ENCODE measurements at regions not wholly inside any gene's neighbourhood (a gene's known extent, or its start where the extent isn't known, plus 50 kb on each side); places are given as distances from the start of the nearest gene placed in this dataset.
"Not testable (repeated sequence)": the region's sequence is repeated elsewhere in the genome, so short reads cannot be mapped to it uniquely, and the experiment has no call there.

DNA sequence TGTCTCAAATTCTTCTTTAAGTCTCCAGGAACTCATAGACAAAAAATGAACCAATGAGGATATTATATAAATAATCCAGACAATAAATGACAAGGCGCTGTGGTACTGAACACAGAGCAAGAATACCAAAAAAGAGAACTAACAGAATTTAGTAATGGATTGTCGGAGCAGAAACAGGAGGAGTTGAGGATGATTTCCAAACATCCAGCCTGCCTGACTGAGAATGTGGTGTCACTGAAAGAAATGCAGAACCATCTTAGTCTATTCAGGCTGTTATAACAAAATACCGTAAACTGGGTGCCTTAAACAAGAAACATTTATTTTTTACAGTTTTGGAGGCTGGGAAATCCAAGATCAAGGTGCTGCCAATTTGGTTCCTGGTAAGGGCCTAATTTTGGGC, 79.7 kb downstream of the RGS2 start:
- in situ Hi-C loops (cut with MboI; ENCODE audit: low sequenced_read_pairs) = no loop called here
- no peak overlapping the region for H3K4me3 ChIP-seq
- no peaks in the 10 kb centered on the region for H3K36me3 ChIP-seq (replicated peaks)
- no peaks in the 10 kb centered on the region for H3K9me3 ChIP-seq
- no peak for DNase-seq (ENCODE audit: low spot score in 2 of 2)
- H3K27me3 ChIP-seq (ENCODE audit: low read depth) = no peaks in the 10 kb centered on the region
- peaks cover 13% of the 10 kb centered on the region for H3K4me1 ChIP-seq

DNA sequence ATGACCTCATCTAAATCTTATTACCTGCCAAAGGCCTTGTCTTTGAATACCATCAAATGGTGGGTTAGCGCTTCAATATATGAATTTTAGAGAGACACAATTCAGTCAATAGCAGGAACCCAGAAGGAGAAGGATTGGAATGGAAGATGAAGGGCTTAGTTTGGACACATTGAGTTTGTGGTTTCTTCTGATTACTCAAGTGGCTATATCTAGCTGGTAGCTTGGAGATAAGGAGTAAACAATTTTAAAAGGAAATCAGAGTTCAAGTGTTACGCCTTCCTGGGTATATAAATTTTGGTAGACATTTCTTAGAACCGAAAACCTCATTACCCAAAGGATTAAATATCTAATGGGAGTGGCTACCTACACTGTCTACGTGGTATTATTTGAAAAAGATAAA, 80.2 kb downstream of the RGS2 start:
- Histone ChIP-seq H3K4me3 (no peak overlapping the region), H3K36me3 (replicated peaks) (no peaks in the 10 kb centered on the region), H3K4me1 (peaks cover 13% of the 10 kb centered on the region), H3K9me3 (no peaks in the 10 kb centered on the region), H3K27me3 (ENCODE audit: low read depth) (no peaks in the 10 kb centered on the region; the same call in 1 of the 2 replicates)
- DNase-seq (ENCODE audit: low spot score in 2 of 2) = no peak
- in situ Hi-C loops (cut with MboI; ENCODE audit: low sequenced_read_pairs) = no loop called here

DNA sequence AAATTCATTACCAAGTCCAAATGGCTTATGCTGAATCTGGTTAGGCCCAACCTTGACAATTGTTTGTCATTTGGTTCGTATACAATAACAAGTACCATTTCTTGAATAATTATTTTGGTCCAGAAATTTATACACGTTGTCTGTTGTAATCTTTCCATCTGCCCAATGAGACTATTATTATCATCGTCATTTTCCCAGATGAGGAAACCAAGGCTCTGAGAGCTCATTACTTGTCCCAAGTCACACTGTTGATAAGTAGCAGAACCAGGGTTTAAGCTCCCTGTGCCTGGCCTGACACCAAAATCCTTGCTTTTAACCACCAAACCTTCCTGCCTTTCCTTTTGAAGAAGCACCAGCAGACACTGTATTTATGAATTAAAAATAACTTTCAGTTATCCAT, 81.3 kb downstream of the RGS2 start:
- Histone ChIP-seq H3K4me1 (peaks cover 7% of the 10 kb centered on the region), H3K36me3 (replicated peaks) (no peaks in the 10 kb centered on the region), H3K9me3 (no peaks in the 10 kb centered on the region), H3K27me3 (ENCODE audit: low read depth) (no peaks in the 10 kb centered on the region; the same call in 1 of the 2 replicates), H3K4me3 (no peak overlapping the region)
- in situ Hi-C loops (cut with MboI; ENCODE audit: low sequenced_read_pairs) = no loop called here
- no peak for DNase-seq (ENCODE audit: low spot score in 2 of 2)

- no peak for DNase-seq (ENCODE audit: low spot score in 2 of 2)
- no peaks in the 10 kb centered on the region for H3K9me3 ChIP-seq
- H3K27me3 ChIP-seq (ENCODE audit: low read depth) = no peaks in the 10 kb centered on the region; the same call in 1 of the 2 replicates
- H3K4me1 ChIP-seq = peaks cover 1% of the 10 kb centered on the region
- in situ Hi-C loops (cut with MboI; ENCODE audit: low sequenced_read_pairs) = no loop called here
- H3K4me3 ChIP-seq = no peak overlapping the region
- H3K36me3 ChIP-seq (replicated peaks) = no peaks in the 10 kb centered on the region
Measured at GRCh38 chr1:192892934-192893333, 84.1 kb downstream of the RGS2 start.

DNA sequence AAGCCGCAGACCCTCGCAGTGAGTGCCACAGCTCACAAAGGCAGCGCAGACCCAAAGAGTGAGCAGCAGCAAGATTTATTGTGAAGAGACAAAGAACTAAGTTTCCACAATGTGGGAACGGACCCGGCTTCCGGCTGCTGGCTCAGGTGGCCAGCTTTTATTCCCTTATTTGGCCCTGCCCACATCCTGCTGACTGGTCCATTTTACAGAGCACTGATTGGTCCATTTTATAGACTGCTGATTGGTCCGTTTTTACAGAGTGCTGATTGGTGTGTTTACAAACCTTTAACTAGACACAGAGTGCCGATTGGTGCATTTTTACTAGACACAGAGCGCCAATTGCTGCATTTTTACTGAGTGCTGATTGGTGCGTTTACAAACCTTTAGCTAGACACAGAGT, 86.6 kb downstream of the RGS2 start:
- H3K9me3 ChIP-seq; H3K27me3 ChIP-seq (ENCODE audit: low read depth); H3K4me3 ChIP-seq; H3K4me1 ChIP-seq; DNase-seq (ENCODE audit: low spot score in 2 of 2); in situ Hi-C loops (cut with MboI; ENCODE audit: low sequenced_read_pairs); H3K36me3 ChIP-seq (replicated peaks): not testable (repeated sequence)

GRCh38 chr1:192896376-192896775, 87.5 kb downstream of the RGS2 start:
- no peaks in the 10 kb centered on the region; the same call in 1 of the 2 replicates for H3K27me3 ChIP-seq (ENCODE audit: low read depth)
- no peak overlapping the region for H3K4me3 ChIP-seq
- H3K4me1 ChIP-seq = no peaks in the 10 kb centered on the region
- no peaks in the 10 kb centered on the region for H3K36me3 ChIP-seq (replicated peaks)
- in situ Hi-C loops (cut with MboI; ENCODE audit: low sequenced_read_pairs) = no loop called here
- no peak for DNase-seq (ENCODE audit: low spot score in 2 of 2)
- no peaks in the 10 kb centered on the region for H3K9me3 ChIP-seq

GRCh38 chr1:192901500-192901899, 92.7 kb downstream of the RGS2 start:
- Histone ChIP-seq H3K36me3 (replicated peaks) (no peaks in the 10 kb centered on the region), H3K27me3 (ENCODE audit: low read depth) (no peaks in the 10 kb centered on the region), H3K4me3 (no peak overlapping the region), H3K4me1 (no peaks in the 10 kb centered on the region), H3K9me3 (no peaks in the 10 kb centered on the region)
- no peak for DNase-seq (ENCODE audit: low spot score in 2 of 2)
- in situ Hi-C loops (cut with MboI; ENCODE audit: low sequenced_read_pairs) = no loop called here

DNA sequence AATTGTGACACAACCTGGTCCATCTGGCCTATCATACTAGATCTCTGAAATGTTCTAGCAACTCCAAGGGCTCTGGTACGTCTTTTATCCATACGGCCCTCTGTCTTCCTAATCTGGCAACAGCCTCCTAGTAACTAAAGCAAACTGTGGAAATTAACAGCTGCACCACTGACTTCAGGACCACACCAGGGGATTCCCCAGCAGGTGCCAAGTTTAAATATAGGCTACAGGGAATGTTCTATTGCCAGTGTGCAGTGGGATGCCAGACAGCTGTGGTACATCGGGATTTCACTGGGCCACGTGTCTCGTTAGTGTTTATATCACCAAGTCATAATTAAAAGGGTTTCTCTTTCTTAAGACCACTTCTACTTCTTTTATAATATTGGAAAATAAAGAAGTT, 94.3 kb downstream of the RGS2 start:
- Histone ChIP-seq H3K27me3 (ENCODE audit: low read depth) (no peaks in the 10 kb centered on the region), H3K4me3 (no peak overlapping the region), H3K36me3 (replicated peaks) (no peaks in the 10 kb centered on the region), H3K4me1 (no peaks in the 10 kb centered on the region), H3K9me3 (no peaks in the 10 kb centered on the region)
- in situ Hi-C loops (cut with MboI; ENCODE audit: low sequenced_read_pairs) = no loop called here
- no peak for DNase-seq (ENCODE audit: low spot score in 2 of 2)

DNA sequence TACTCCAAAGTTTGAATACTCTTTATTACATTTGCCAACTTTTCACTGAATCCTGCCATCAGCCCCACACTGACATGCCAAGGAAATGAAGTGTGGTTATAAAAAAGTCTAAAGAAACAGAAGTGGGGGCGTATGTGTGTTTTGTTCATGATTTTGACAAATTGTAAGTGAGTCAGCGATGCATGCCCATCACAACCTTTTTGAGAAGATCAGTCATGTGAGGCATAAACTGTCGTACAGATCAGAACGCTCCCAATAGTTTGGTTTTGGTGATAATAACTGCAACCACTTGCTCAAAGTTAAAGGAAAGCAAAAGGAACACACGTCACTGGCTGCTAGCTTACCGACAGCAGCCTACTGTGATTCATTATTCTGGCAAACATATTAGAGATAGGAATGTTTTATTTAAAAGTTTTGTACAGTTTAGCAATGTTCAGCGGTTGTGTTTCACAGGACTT, 95.6 kb downstream of the RGS2 start:
- no peak for DNase-seq (ENCODE audit: low spot score in 2 of 2)
- in situ Hi-C loops (cut with MboI; ENCODE audit: low sequenced_read_pairs) = no loop called here
- H3K4me1 ChIP-seq = no peaks in the 10 kb centered on the region
- no peaks in the 10 kb centered on the region for H3K36me3 ChIP-seq (replicated peaks)
- H3K9me3 ChIP-seq = no peaks in the 10 kb centered on the region
- H3K4me3 ChIP-seq = no peak overlapping the region
- H3K27me3 ChIP-seq (ENCODE audit: low read depth) = no peaks in the 10 kb centered on the region

DNA sequence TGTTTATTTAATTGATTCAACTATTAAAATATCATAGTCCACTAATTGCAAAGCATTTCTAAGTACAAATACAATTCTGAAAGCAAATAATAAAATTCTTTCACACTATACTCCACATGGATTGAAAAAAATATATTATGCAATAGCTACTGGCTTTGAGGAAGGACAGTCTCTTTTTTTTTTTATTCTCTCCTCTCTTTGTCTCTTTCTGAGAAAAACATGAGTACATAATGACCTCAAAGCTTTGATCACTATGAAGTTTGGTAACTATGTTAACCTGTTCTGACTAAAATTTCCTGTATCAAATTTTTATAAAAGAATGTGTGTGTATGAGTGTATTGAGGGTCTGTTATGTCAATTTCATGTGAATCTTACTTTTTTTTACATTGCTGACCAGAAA, 96.2 kb downstream of the RGS2 start:
- no peak for DNase-seq (ENCODE audit: low spot score in 2 of 2)
- Histone ChIP-seq H3K4me1 (no peaks in the 10 kb centered on the region), H3K9me3 (no peaks in the 10 kb centered on the region), H3K27me3 (ENCODE audit: low read depth) (no peaks in the 10 kb centered on the region), H3K36me3 (replicated peaks) (no peaks in the 10 kb centered on the region), H3K4me3 (no peak overlapping the region)
- in situ Hi-C loops (cut with MboI; ENCODE audit: low sequenced_read_pairs) = no loop called here

- no peak for DNase-seq (ENCODE audit: low spot score in 2 of 2)
- no peaks in the 10 kb centered on the region for H3K36me3 ChIP-seq (replicated peaks)
- no peak overlapping the region for H3K4me3 ChIP-seq
- H3K27me3 ChIP-seq (ENCODE audit: low read depth) = no peaks in the 10 kb centered on the region
- H3K9me3 ChIP-seq = no peaks in the 10 kb centered on the region
- in situ Hi-C loops (cut with MboI; ENCODE audit: low sequenced_read_pairs) = no loop called here
- no peaks in the 10 kb centered on the region for H3K4me1 ChIP-seq
Measured at GRCh38 chr1:192906334-192906733, 97.5 kb downstream of the RGS2 start.

DNA sequence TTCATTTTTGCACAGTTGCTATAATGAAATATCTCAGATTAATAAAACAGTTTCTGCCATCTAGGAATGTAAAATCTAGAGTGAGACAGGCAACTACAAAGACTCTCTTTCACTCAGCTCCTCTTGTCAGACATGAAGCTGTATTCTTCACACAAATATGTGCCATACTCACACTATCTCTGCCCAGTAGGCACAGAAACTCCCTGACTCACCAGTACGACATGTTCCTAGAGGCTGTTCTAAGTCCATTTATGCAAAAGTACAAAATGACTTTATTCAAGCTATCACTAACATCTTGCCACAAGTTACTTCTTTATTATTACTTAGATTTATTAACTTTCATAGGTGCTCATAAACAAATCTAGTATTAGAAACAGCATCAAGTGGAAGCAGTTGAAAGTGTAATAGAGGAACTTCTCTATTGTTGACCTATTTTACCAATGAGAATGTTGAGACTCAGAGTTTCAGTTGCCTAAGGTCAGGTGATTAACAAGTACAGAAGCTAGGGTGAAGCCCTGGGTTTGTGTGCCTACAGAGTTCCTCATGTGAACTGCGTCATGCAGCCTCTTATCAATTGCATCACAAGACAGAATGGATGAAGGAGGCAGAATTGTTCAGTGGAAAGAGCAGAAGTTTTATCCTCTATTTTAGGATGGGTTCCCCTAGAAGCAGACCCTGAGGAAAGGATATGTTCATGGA, 98.9 kb downstream of the RGS2 start:
- H3K4me3 ChIP-seq = no peak overlapping the region
- DNase-seq (ENCODE audit: low spot score in 2 of 2) = no peak
- in situ Hi-C loops (cut with MboI; ENCODE audit: low sequenced_read_pairs) = no loop called here
- H3K4me1 ChIP-seq = no peaks in the 10 kb centered on the region
- no peaks in the 10 kb centered on the region for H3K9me3 ChIP-seq
- H3K27me3 ChIP-seq (ENCODE audit: low read depth) = no peaks in the 10 kb centered on the region
- H3K36me3 ChIP-seq (replicated peaks) = no peaks in the 10 kb centered on the region

DNA sequence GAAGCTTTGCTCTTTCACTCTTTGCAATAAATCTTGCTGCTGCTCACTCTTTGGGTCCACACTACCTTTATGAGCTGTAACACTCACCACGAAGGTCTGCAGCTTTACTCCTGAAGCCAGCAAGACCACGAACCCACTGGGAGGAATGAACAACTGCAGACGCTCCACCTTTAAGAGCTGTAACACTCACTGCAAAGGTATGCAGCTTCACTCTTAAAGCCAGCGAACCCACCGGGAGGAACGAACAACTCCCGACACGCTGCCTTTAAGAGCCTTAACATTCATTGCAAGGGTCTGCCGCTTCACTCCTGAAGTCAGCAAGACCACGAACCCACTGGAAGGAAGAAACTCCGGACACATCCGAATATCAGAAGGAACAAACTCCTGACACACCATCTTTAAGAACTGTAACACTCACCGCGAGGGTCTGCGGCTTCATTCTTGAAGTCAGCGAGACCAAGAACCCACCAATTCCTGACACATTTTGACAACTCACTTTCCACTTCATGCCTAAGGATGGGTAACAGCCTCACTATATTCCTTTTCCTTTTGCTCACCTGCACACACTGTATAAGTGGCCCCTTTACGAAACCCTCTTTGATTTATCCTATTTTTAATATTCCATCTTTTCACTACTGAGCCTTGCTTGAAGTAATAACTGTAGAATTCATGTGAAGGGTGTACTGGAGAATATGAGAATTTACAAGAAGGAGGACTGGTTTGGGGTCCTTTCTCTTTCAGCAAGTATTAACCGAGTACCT, 103.2 kb downstream of the RGS2 start:
- H3K36me3 ChIP-seq (replicated peaks); H3K4me1 ChIP-seq; H3K27me3 ChIP-seq (ENCODE audit: low read depth); H3K4me3 ChIP-seq; DNase-seq (ENCODE audit: low spot score in 2 of 2); in situ Hi-C loops (cut with MboI; ENCODE audit: low sequenced_read_pairs); H3K9me3 ChIP-seq: not testable (repeated sequence)

GRCh38 chr1:192913683-192914082, 104.8 kb downstream of the RGS2 start:
- H3K36me3 ChIP-seq (replicated peaks) = no peaks in the 10 kb centered on the region
- no peaks in the 10 kb centered on the region; the same call in 1 of the 2 replicates for H3K9me3 ChIP-seq
- in situ Hi-C loops (cut with MboI; ENCODE audit: low sequenced_read_pairs) = no loop called here
- no peaks in the 10 kb centered on the region; the same call in 1 of the 2 replicates for H3K27me3 ChIP-seq (ENCODE audit: low read depth)
- no peaks in the 10 kb centered on the region for H3K4me1 ChIP-seq
- no peak overlapping the region for H3K4me3 ChIP-seq
- DNase-seq (ENCODE audit: low spot score in 2 of 2) = peak in 1 of 2 experiments; percentile 9
